ENCODE measurements at regions not wholly inside any gene's neighbourhood (a gene's known extent, or its start where the extent isn't known, plus 50 kb on each side); places are given as distances from the start of the nearest gene placed in this dataset.

DNA sequence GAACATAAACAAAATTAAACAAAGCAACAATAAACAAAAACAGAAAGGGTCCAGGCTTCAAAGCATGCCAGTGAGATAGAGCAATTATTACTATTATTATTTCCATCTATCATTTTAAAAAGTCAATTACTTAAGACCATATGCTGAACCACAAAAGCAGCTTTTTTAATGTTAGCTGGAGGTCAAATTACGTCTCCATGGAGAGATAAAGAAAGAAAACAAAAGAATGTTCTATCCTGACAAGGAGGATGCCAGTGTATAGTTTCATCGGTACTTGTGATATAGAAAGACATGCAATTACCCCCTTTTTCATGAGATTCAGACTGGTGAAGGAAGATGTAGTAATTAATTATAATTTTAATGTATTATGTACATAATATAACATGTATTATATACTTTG lies 81.6 kb upstream of the DCN start:
- TF ChIP-seq, protein P1, sequence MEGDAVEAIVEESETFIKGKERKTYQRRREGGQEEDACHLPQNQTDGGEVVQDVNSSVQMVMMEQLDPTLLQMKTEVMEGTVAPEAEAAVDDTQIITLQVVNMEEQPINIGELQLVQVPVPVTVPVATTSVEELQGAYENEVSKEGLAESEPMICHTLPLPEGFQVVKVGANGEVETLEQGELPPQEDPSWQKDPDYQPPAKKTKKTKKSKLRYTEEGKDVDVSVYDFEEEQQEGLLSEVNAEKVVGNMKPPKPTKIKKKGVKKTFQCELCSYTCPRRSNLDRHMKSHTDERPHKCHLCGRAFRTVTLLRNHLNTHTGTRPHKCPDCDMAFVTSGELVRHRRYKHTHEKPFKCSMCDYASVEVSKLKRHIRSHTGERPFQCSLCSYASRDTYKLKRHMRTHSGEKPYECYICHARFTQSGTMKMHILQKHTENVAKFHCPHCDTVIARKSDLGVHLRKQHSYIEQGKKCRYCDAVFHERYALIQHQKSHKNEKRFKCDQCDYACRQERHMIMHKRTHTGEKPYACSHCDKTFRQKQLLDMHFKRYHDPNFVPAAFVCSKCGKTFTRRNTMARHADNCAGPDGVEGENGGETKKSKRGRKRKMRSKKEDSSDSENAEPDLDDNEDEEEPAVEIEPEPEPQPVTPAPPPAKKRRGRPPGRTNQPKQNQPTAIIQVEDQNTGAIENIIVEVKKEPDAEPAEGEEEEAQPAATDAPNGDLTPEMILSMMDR (IDR thresholded peaks at IDR 0.05; ENCODE audit: insufficient read depth, low read length, poor library complexity, severe bottlenecking) = no peak
- no peak for TF ChIP-seq EZH2phosphoT487 (conservative IDR thresholded peaks at IDR 0.05; ENCODE audit: low read length)

All from SU-DHL-6 (cell line).